Choroid plexus epithelial cell (primary cell): ENCODE measurements at regions not wholly inside any gene's neighbourhood (a gene's known extent, or its start where the extent isn't known, plus 50 kb on each side); places are given as distances from the start of the nearest gene placed in this dataset.
"Not testable (repeated sequence)": the region's sequence is repeated elsewhere in the genome, so short reads cannot be mapped to it uniquely, and the experiment has no call there.

Source experiments
- DNase-seq: peaks from one replicate; pipeline ENCODE4 v3.0.0-alpha.2; 2010; ENCODE audit warnings: low read depth
- H3K4me3 ChIP-seq: 2 replicates; pipeline ENCODE4 v1.5.1; 2011; ENCODE audit warnings: low read depth, mild to moderate bottlenecking, control low read depth, low read length, moderate library complexity
- CTCF ChIP-seq: conservative IDR thresholded peaks from 2 replicates; pipeline ENCODE4 v1.5.1; 2011; ENCODE audit warnings: low read depth, mild to moderate bottlenecking, control low read depth, inconsistent platforms, low read length, moderate library complexity

- no peak for DNase-seq
- no peak for TF ChIP-seq CTCF
- no peak overlapping the region for H3K4me3 ChIP-seq
Measured at GRCh38 chr14:45906257-45906656, 653.3 kb upstream of the MIS18BP1 start.

- TF ChIP-seq CTCF = no peak
Measured at GRCh38 chr14:45905672-45906071, 652.7 kb upstream of the MIS18BP1 start.

DNA sequence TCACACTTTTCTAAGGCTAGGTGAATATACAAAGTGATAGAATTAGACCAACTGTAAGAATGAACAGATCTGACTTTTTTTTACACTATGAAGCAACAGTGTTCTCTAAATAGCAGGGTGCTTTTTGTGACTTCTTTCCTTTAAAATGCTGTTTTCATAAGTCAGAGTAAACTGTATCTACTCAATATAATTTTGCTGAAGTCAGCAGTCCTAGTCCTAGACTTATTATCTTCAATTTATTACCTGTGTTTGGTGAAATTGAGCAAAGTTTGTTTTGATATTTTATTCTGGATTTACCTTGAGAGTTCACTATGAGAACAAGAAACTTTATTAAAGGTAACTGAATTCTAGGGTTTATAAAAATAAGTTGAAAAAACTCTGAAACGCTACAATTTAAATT, 651.3 kb upstream of the MIS18BP1 start:
- no peak for DNase-seq
- no peak overlapping the region for H3K4me3 ChIP-seq
- no peak for TF ChIP-seq CTCF

More at GRCh38 chr14:45905672-45906071, 652.7 kb upstream of the MIS18BP1 start:
- no peak overlapping the region for H3K4me3 ChIP-seq
- no peak for DNase-seq

GRCh38 chr14:45902241-45902640, 649.2 kb upstream of the MIS18BP1 start:
- TF ChIP-seq CTCF = no peak
- H3K4me3 ChIP-seq = no peak overlapping the region
- DNase-seq = no peak

DNA sequence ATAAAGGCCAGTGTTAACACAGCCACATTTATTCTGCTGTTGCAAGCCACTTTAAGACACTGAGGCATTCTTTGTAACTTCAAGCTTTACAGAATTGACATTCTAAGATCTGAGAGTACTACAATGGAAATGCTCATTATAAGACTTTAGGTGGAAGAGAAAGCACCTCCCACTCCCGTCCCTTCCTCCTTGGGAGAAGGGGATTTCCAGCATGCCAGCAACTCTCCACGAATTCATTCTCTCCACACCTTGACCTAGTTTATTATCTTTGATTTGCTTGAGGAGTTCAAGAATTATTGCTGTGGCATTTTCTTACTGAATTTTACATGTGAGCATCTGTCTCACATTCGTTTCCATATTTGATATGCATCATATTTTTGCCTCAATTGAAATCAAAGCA, 644.4 kb upstream of the MIS18BP1 start:
- no peak overlapping the region for H3K4me3 ChIP-seq
- no peak for TF ChIP-seq CTCF
- no peak for DNase-seq

GRCh38 chr14:45893127-45893526, 640.1 kb upstream of the MIS18BP1 start:
- TF ChIP-seq CTCF = no peak
- no peak overlapping the region for H3K4me3 ChIP-seq
- no peak for DNase-seq

DNA sequence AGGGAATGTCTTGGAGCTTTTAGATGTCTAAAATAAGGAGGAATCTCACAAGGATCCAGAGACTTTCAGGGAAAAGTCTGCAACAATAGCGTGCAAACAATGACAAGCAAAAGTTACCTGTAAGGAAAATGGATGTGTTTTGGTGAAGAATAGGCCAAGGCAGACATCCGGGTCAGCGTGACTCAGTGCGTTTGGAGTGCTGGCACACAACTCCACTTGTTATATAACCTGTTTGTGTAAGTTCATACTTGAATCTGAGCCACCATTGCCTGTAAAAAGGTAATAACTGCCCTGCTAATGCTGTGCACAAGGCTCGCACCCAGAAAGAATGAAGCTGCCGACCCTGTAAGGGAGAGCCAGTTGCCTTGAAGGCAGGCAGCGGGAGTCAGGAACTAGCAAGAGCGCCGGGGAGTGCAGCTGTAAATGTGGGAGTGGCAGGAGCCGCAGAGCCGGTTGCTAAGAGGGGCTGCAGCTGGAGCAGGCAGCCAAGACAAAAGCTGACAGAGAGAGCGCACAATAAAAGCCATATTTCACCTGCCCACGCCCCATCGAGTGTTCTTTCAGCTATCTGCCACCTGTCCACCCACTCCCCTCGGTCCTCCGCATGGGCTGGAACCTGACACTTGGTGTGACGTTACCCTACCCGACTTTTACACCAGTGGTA, 638.5 kb upstream of the MIS18BP1 start:
- no peak for TF ChIP-seq CTCF
- no peak overlapping the region for H3K4me3 ChIP-seq
- DNase-seq = no peak

DNA sequence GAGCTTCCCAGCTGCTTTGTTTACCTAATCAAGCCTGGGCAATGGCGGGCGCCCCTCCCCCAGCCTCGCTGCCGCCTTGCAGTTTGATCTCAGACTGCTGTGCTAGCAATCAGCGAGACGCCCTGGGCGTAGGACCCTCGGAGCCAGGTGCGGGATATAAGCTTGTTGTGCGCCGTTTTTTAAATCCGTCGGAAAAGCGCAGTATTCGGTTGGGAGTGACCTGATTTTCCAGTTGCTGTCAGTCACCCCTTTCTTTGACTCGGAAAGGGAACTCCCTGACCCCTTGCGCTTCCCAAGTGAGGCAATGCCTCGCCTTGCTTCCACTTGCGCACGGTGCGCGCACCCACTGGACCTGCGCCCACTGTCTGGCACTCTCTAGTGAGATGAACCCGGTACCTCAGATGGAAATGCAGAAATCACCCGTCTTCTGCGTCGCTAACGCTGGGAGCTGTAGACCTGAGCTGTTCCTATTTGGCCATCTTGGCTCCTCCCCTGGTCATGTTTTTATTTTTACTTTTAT, 635.8 kb upstream of the MIS18BP1 start:
- H3K4me3 ChIP-seq, DNase-seq: not testable (repeated sequence)
